NT2/D1 (cell line): ENCODE measurements at regions not wholly inside any gene's neighbourhood (a gene's known extent, or its start where the extent isn't known, plus 50 kb on each side); places are given as distances from the start of the nearest gene placed in this dataset.

Source experiments
- SUZ12 ChIP-seq: IDR thresholded peaks from 2 replicates; pipeline ENCODE4 v1.6.1; 2011; ENCODE audit not compliant: insufficient read length, insufficient read depth; ENCODE audit errors: extremely low read depth
- YY1 ChIP-seq: IDR thresholded peaks from 2 replicates; pipeline ENCODE4 v1.6.1; 2011; ENCODE audit not compliant: insufficient read length, insufficient read depth
- ZNF274 ChIP-seq: IDR thresholded peaks from 2 replicates; pipeline ENCODE4 v1.6.1; 2011; ENCODE audit warnings: mild to moderate bottlenecking, low read depth, low read length

DNA sequence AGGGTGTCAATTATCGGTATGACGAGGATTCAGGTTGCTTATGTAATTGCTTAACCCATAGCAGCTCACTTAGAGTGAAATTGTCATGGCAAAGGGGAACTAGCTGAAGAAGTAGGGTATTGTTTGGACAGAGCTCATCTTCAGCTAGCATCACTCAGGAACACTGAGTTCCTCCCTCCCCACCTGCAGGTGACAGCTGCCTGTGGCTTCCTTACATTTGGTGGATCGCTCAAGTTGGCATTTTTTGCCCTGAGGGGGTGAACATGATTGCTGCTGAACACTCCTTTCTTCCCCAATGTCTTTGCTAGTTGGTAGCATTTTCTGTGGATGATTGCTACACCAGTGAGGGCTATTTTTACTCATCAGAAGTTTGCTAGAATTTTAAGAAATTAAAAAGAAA is 86.7 kb upstream of the THUMPD2 start:
- TF ChIP-seq SUZ12 (no peak), ZNF274 (no peak), YY1 (no peak)
